ENCODE measurements at regions not wholly inside any gene's neighbourhood (a gene's known extent, or its start where the extent isn't known, plus 50 kb on each side); places are given as distances from the start of the nearest gene placed in this dataset.

GRCh38 chr1:67979532-67979931, 70.9 kb downstream of the DIRAS3 start:
- TF ChIP-seq CTCF (IDR thresholded peaks at IDR 0.05 in 2 of 3, conservative IDR thresholded peaks at IDR 0.05 in 1 of 3; ENCODE audit: control insufficient read depth in 2 of 3, extremely low read depth in 1 of 3, insufficient read depth in 1 of 3, low read depth in 3 of 3, low read length in 3 of 3) (no peak), POLR2A (IDR thresholded peaks at IDR 0.05; ENCODE audit: low read depth, low read length) (no peak), IRF3 (IDR thresholded peaks at IDR 0.05) (no peak), RAD21 (IDR thresholded peaks at IDR 0.05; ENCODE audit: insufficient read depth, low read depth, low read length) (no peak), MTA3 (IDR thresholded peaks at IDR 0.05; ENCODE audit: borderline replicate concordance, low read length) (no peak)
